Right atrium auricular region (tissue), 2 donors: ENCODE measurements at regions not wholly inside any gene's neighbourhood (a gene's known extent, or its start where the extent isn't known, plus 50 kb on each side); places are given as distances from the start of the nearest gene placed in this dataset.

Experiments used
- DNase-seq: peaks from one replicate; pipeline ENCODE4 v3.0.0-alpha.2; 2019; ENCODE audit warnings: low spot score
- H3K27ac ChIP-seq, 2 donors: fragments of 200-600 bp; sonication (generic); 1 replicate in 1 of 2; 2 replicates in 1 of 2; pipeline ENCODE4 v1.5.1; 2016 to 2019
- H3K27me3 ChIP-seq, 2 donors: fragments of 200-600 bp; sonication (generic); one replicate each; pipeline versions ENCODE4 v1.5.1 to v1.6.0; 2017 to 2019
- H3K36me3 ChIP-seq: fragments of 200-600 bp; sonication (generic); one replicate; pipeline ENCODE4 v1.5.1; 2016
- H3K4me1 ChIP-seq, 2 donors: fragments of 200-600 bp; sonication (generic); one replicate each; pipeline versions ENCODE4 v1.5.1 to v1.6.0; 2017 to 2019
- H3K4me3 ChIP-seq, 2 donors: fragments of 200-600 bp; sonication (generic); 1 replicate in 1 of 2; 2 replicates in 1 of 2; pipeline ENCODE4 v1.5.1; 2017 to 2019; ENCODE audit warnings: mild to moderate bottlenecking in 1 of 2, moderate library complexity in 1 of 2
- H3K9me3 ChIP-seq, 2 donors: fragments of 200-600 bp; sonication (generic); one replicate each; pipeline ENCODE4 v1.5.1; 2019
- CTCF ChIP-seq, 2 donors: fragments of 200-600 bp; sonication (generic); IDR thresholded peaks; one replicate each; pipeline ENCODE4 v1.5.1; 2019; ENCODE audit warnings: antibody characterized with exemption in 2 of 2

GRCh38 chr6:12369781-12370262 lies 79.7 kb downstream of the EDN1 start:
- H3K9me3 ChIP-seq, result no peaks in the 10 kb centered on the region
- TF ChIP-seq CTCF (IDR thresholded peaks at IDR 0.05), result no peak
- H3K4me3 ChIP-seq, result no peak overlapping the region
- H3K4me1 ChIP-seq, result peaks cover 0 to 7% of the 10 kb centered on the region in 2 donors
- H3K36me3 ChIP-seq, result no peaks in the 10 kb centered on the region
- H3K27ac ChIP-seq, result no peak overlapping the region
- DNase-seq, result no peak
- no peaks in the 10 kb centered on the region for H3K27me3 ChIP-seq

- Histone ChIP-seq H3K4me3 (no peak overlapping the region), H3K4me1 (no peaks in the 10 kb centered on the region), H3K27me3 (no peaks in the 10 kb centered on the region), H3K27ac (no peak overlapping the region), H3K9me3 (no peaks in the 10 kb centered on the region), H3K36me3 (no peaks in the 10 kb centered on the region)
- TF ChIP-seq CTCF (IDR thresholded peaks at IDR 0.05), result no peak
- DNase-seq, result no peak
Observed at GRCh38 chr6:12371151-12371550, 81.0 kb downstream of the EDN1 start.

- no peak for DNase-seq
- H3K4me1 ChIP-seq, result no peaks in the 10 kb centered on the region
- no peak overlapping the region for H3K27ac ChIP-seq
- no peaks in the 10 kb centered on the region for H3K9me3 ChIP-seq
- no peak overlapping the region for H3K4me3 ChIP-seq
- H3K36me3 ChIP-seq, result no peaks in the 10 kb centered on the region
- TF ChIP-seq CTCF (IDR thresholded peaks at IDR 0.05), result no peak
- no peaks in the 10 kb centered on the region for H3K27me3 ChIP-seq
Observed at GRCh38 chr6:12371641-12372146, 81.5 kb downstream of the EDN1 start.

GRCh38 chr6:12379181-12379580 lies 89.0 kb downstream of the EDN1 start:
- no peaks in the 10 kb centered on the region for H3K4me1 ChIP-seq
- no peaks in the 10 kb centered on the region for H3K9me3 ChIP-seq
- no peaks in the 10 kb centered on the region for H3K36me3 ChIP-seq
- DNase-seq, result no peak
- no peaks in the 10 kb centered on the region for H3K27me3 ChIP-seq
- H3K27ac ChIP-seq, result no peak overlapping the region
- no peak overlapping the region for H3K4me3 ChIP-seq
- TF ChIP-seq CTCF (IDR thresholded peaks at IDR 0.05), result no peak

GRCh38 chr6:12381587-12381986 lies 91.4 kb downstream of the EDN1 start:
- Histone ChIP-seq H3K27me3 (no peaks in the 10 kb centered on the region), H3K4me3 (no peak overlapping the region), H3K36me3 (no peaks in the 10 kb centered on the region), H3K4me1 (no peaks in the 10 kb centered on the region), H3K9me3 (no peaks in the 10 kb centered on the region), H3K27ac (no peak overlapping the region)
- DNase-seq, result no peak
- TF ChIP-seq CTCF (IDR thresholded peaks at IDR 0.05), result no peak

GRCh38 chr6:12383448-12383847 lies 93.3 kb downstream of the EDN1 start:
- Histone ChIP-seq H3K27ac (no peak overlapping the region), H3K4me3 (no peak overlapping the region)
- no peak for TF ChIP-seq CTCF (IDR thresholded peaks at IDR 0.05)

More at GRCh38 chr6:12383448-12383847, 93.3 kb downstream of the EDN1 start:
- H3K27me3 ChIP-seq, result no peaks in the 10 kb centered on the region
- DNase-seq, result no peak
- H3K4me1 ChIP-seq, result no peaks in the 10 kb centered on the region
- H3K36me3 ChIP-seq, result no peaks in the 10 kb centered on the region
- no peaks in the 10 kb centered on the region for H3K9me3 ChIP-seq
